H9 (cell line): ENCODE measurements at regions not wholly inside any gene's neighbourhood (a gene's known extent, or its start where the extent isn't known, plus 50 kb on each side); places are given as distances from the start of the nearest gene placed in this dataset.

Experiments used
- DNase-seq: peaks from one replicate; pipeline ENCODE4 v3.0.0-alpha.2; 2017
- H2AFZ ChIP-seq: one replicate; pipeline ENCODE4 v1.6.1; 2013; ENCODE audit warnings: mild to moderate bottlenecking, low read length, control low read depth, moderate library complexity
- H2AK5ac ChIP-seq: 2 replicates; pipeline ENCODE4 v1.6.1; 2013; ENCODE audit warnings: low read length, control low read depth, mixed read lengths; ENCODE audit not compliant: insufficient read length
- H2BK120ac ChIP-seq: one replicate; pipeline ENCODE4 v1.6.1; 2013; ENCODE audit warnings: low read depth, mild to moderate bottlenecking, low read length, control low read depth, inconsistent platforms; ENCODE audit not compliant: poor library complexity, severe bottlenecking
- H2BK12ac ChIP-seq: 2 replicates; pipeline ENCODE4 v1.6.1; 2013; ENCODE audit warnings: low read length, control low read depth, mixed read lengths, low read depth; ENCODE audit not compliant: insufficient read length
- H2BK15ac ChIP-seq: 2 replicates; pipeline ENCODE4 v1.6.1; 2013; ENCODE audit warnings: low read depth, low read length, control low read depth
- H2BK20ac ChIP-seq: one replicate; pipeline ENCODE4 v1.6.1; 2013; ENCODE audit warnings: low read depth, mild to moderate bottlenecking, low read length, control low read depth, inconsistent platforms; ENCODE audit not compliant: poor library complexity, severe bottlenecking
- H2BK5ac ChIP-seq: 2 replicates; pipeline ENCODE4 v1.6.1; 2013; ENCODE audit warnings: low read length, control low read depth, mixed read lengths; ENCODE audit not compliant: insufficient read length
- H3K14ac ChIP-seq: 2 replicates; pipeline ENCODE4 v1.6.1; 2013; ENCODE audit warnings: low read length, control low read depth; ENCODE audit not compliant: insufficient read depth
- H3K18ac ChIP-seq: 2 replicates; pipeline ENCODE4 v1.6.1; 2013; ENCODE audit warnings: low read depth, mild to moderate bottlenecking, mixed read lengths, low read length, control low read depth; ENCODE audit not compliant: insufficient read length
- H3K23ac ChIP-seq: 2 replicates; pipeline ENCODE4 v1.6.1; 2013; ENCODE audit warnings: low read length, control low read depth, mixed read lengths, low read depth; ENCODE audit not compliant: insufficient read length
- H3K23me2 ChIP-seq: 2 replicates; pipeline ENCODE4 v1.6.1; 2013; ENCODE audit warnings: low read depth, mild to moderate bottlenecking, mixed read lengths, low read length, control low read depth; ENCODE audit not compliant: insufficient read length, poor library complexity, severe bottlenecking
- H3K27ac ChIP-seq: 2 replicates; pipeline ENCODE4 v1.5.1; 2013; ENCODE audit warnings: low read length, control low read depth, mixed read lengths, low read depth; ENCODE audit not compliant: insufficient read length
- H3K27me3 ChIP-seq: 2 replicates; pipeline ENCODE4 v1.6.1; 2013; ENCODE audit warnings: low read length, control low read depth, inconsistent platforms; ENCODE audit not compliant: insufficient read depth
- H3K4ac ChIP-seq: 2 replicates; pipeline ENCODE4 v1.6.1; 2013; ENCODE audit warnings: low read depth, mild to moderate bottlenecking, control low read depth, inconsistent platforms, low read length, moderate library complexity
- H3K4me1 ChIP-seq: 2 replicates; pipeline ENCODE4 v1.6.1; 2013; ENCODE audit warnings: low read length, control low read depth, inconsistent platforms; ENCODE audit not compliant: insufficient read depth
- H3K4me2 ChIP-seq: 2 replicates; pipeline ENCODE4 v1.6.1; 2013; ENCODE audit warnings: low read length, control low read depth, mixed read lengths; ENCODE audit not compliant: insufficient read length, insufficient read depth
- H3K56ac ChIP-seq: 2 replicates; pipeline ENCODE4 v1.6.1; 2013; ENCODE audit warnings: low read depth, mild to moderate bottlenecking, mixed read lengths, low read length, control low read depth; ENCODE audit not compliant: insufficient read length
- H3K79me1 ChIP-seq: 2 replicates; pipeline ENCODE4 v1.6.1; 2013; ENCODE audit warnings: low read depth, mild to moderate bottlenecking, moderate library complexity, low read length, control low read depth, inconsistent platforms; ENCODE audit not compliant: insufficient read depth, poor library complexity, severe bottlenecking
- H3K79me2 ChIP-seq: 2 replicates; pipeline ENCODE4 v1.6.1; 2013; ENCODE audit warnings: low read length, control low read depth, inconsistent platforms; ENCODE audit not compliant: insufficient read depth
- H3K9ac ChIP-seq: 2 replicates; pipeline ENCODE4 v1.6.1; 2013; ENCODE audit warnings: low read length, control low read depth, mixed read lengths; ENCODE audit not compliant: insufficient read length; ENCODE audit errors: extremely low read depth
- H3K9me3 ChIP-seq: one replicate; pipeline ENCODE4 v1.6.1; 2013; ENCODE audit warnings: low read depth, low read length, inconsistent platforms; ENCODE audit not compliant: control insufficient read depth
- H3T11ph ChIP-seq: one replicate; pipeline ENCODE4 v1.6.1; 2013; ENCODE audit warnings: mild to moderate bottlenecking, low read length, control low read depth, inconsistent platforms
- H4K20me1 ChIP-seq: one replicate; pipeline ENCODE4 v1.6.1; 2013; ENCODE audit not compliant: control insufficient read depth, insufficient read length, insufficient read depth
- H4K5ac ChIP-seq: 2 replicates; pipeline ENCODE4 v1.6.1; 2013; ENCODE audit warnings: low read depth, mild to moderate bottlenecking, mixed read lengths, low read length, control low read depth; ENCODE audit not compliant: insufficient read length
- H4K8ac ChIP-seq: replicated peaks from 2 replicates; pipeline ENCODE4 v1.6.1; 2013; ENCODE audit warnings: low read length, control low read depth, mixed read lengths, low read depth; ENCODE audit not compliant: insufficient read length
- H4K91ac ChIP-seq: 2 replicates; pipeline ENCODE4 v1.6.1; 2013; ENCODE audit warnings: low read depth, mild to moderate bottlenecking, moderate library complexity, mixed read lengths, low read length, control low read depth; ENCODE audit not compliant: insufficient read length
- H3K27ac Mint-ChIP-seq, 3 experiments: 2 replicates in 2 of 3; 3 replicates in 1 of 3; pipeline ENCODE4 v1.8.0; 2020 to 2021; ENCODE audit warnings: mixed read lengths in 3 of 3, mild to moderate bottlenecking in 1 of 3, moderate library complexity in 1 of 3
- H3K27me3 Mint-ChIP-seq: 2 replicates; pipeline ENCODE4 v1.8.0; 2021; ENCODE audit warnings: low read depth, mild to moderate bottlenecking, moderate library complexity, mixed read lengths
- H3K36me3 Mint-ChIP-seq, 3 experiments: 2 replicates in 2 of 3; 3 replicates in 1 of 3; pipeline ENCODE4 v1.8.0; 2020 to 2021; ENCODE audit warnings: low read depth in 3 of 3, mixed read lengths in 3 of 3; ENCODE audit not compliant: insufficient read depth in 1 of 3
- H3K4me1 Mint-ChIP-seq, 2 experiments: 2 replicates each; pipeline ENCODE4 v1.8.0; 2020; ENCODE audit warnings: mixed read lengths in 2 of 2
- H3K4me3 Mint-ChIP-seq, 2 experiments: 2 replicates in 1 of 2; 3 replicates in 1 of 2; pipeline ENCODE4 v1.8.0; 2020 to 2021; ENCODE audit warnings: mild to moderate bottlenecking in 2 of 2, mixed read lengths in 2 of 2, moderate library complexity in 1 of 2
- H3K9me3 Mint-ChIP-seq, 2 experiments: 2 replicates in 1 of 2; 3 replicates in 1 of 2; pipeline ENCODE4 v1.8.0; 2020; ENCODE audit warnings: mild to moderate bottlenecking in 2 of 2, mixed read lengths in 2 of 2, moderate library complexity in 1 of 2
- CTCF ChIP-seq: fragments of 200-600 bp; sonication (generic); conservative IDR thresholded peaks from 3 replicates; pipeline ENCODE4 v1.8.0; 2021; ENCODE audit warnings: antibody characterized with exemption, mild to moderate bottlenecking
- WGBS: extraction: QIAGEN DNeasy Blood & Tissue Kit; methylation state at CpG from one replicate; pipeline ENCODE4 v1.1.7; 2013; ENCODE audit warnings: missing lambda C conversion rate, low lambda C conversion rate, mixed read lengths; ENCODE audit not compliant: insufficient read length; ENCODE audit errors: extremely low coverage; 5-methylcytosine and 5-hydroxymethylcytosine counted together

- no peak overlapping the region for H3K4ac ChIP-seq
- no peak overlapping the region for H2AK5ac ChIP-seq
- Mint-ChIP-seq H3K27ac (no peak overlapping the region), H3K4me3 (no peak overlapping the region), H3K36me3 (no peaks in the 10 kb centered on the region; a peak in 1 of 7 replicates), H3K4me1 (peaks cover 0 to 4% of the 10 kb centered on the region in 2 experiments; a peak in 1 of 4 replicates), H3K27me3 (no peaks in the 10 kb centered on the region), H3K9me3 (0 out of 5 replicates have a peak, but pooled peaks cover 0 to 4% of the 10 kb centered on the region in 2 experiments)
- no peak overlapping the region for H2BK120ac ChIP-seq
- H2BK20ac ChIP-seq: no peak overlapping the region
- H3K79me1 ChIP-seq: no peaks in the 10 kb centered on the region
- no peak overlapping the region for H4K91ac ChIP-seq
- H3K23me2 ChIP-seq: no peaks in the 10 kb centered on the region
- H4K5ac ChIP-seq: no peak overlapping the region
- no peak overlapping the region for H2BK15ac ChIP-seq
- no peak overlapping the region for H3K4me2 ChIP-seq
- no peaks in the 10 kb centered on the region for H3K9me3 ChIP-seq
- H3K56ac ChIP-seq: no peak overlapping the region
- TF ChIP-seq CTCF: no peak
- no CpG with 5 or more reads among the region's 1 CpG for WGBS
- no peak overlapping the region for H3K27ac ChIP-seq
- H2AFZ ChIP-seq: no peak overlapping the region
- no peaks in the 10 kb centered on the region for H3K79me2 ChIP-seq
- no peaks in the 10 kb centered on the region for H4K20me1 ChIP-seq
- no peak overlapping the region for H3T11ph ChIP-seq
- no peak overlapping the region for H4K8ac ChIP-seq
- no peak overlapping the region for H3K9ac ChIP-seq
- H3K27me3 ChIP-seq: no peaks in the 10 kb centered on the region
- no peak overlapping the region for H3K23ac ChIP-seq
- no peaks in the 10 kb centered on the region for H3K4me1 ChIP-seq
- no peak overlapping the region for H2BK12ac ChIP-seq
- no peak overlapping the region for H3K14ac ChIP-seq
- H2BK5ac ChIP-seq: no peak overlapping the region
- no peak overlapping the region for H3K18ac ChIP-seq
- DNase-seq: no peak
Measured at GRCh38 chr2:160836755-160837154, 323.5 kb upstream of the TANK start.
